MM.1S (cell line): ENCODE measurements at regions not wholly inside any gene's neighbourhood (a gene's known extent, or its start where the extent isn't known, plus 50 kb on each side); places are given as distances from the start of the nearest gene placed in this dataset.

Experiments used
- DNase-seq: peaks from one replicate; pipeline ENCODE4 v3.0.0-alpha.2; 2015
- H2AFZ ChIP-seq: fragments of 300-600 bp; sonication (generic); 2 replicates; pipeline ENCODE4 v1.6.0; 2016; ENCODE audit warnings: antibody characterized with exemption, low read length
- H3F3A ChIP-seq: fragments of 300-600 bp; sonication (generic); 2 replicates; pipeline ENCODE4 v1.6.1; 2016; ENCODE audit warnings: mild to moderate bottlenecking, antibody characterized with exemption, low read length, moderate library complexity, mixed read lengths; ENCODE audit not compliant: insufficient read depth
- H3K27ac ChIP-seq: fragments of 300-600 bp; sonication (generic); 2 replicates; pipeline ENCODE4 v1.5.1; 2016; ENCODE audit warnings: mild to moderate bottlenecking, low read length
- H3K27me3 ChIP-seq: fragments of 300-600 bp; sonication (generic); replicated peaks from 2 replicates; pipeline ENCODE4 v1.6.0; 2016; ENCODE audit warnings: low read length; ENCODE audit not compliant: insufficient read depth
- H3K36me3 ChIP-seq: fragments of 300-600 bp; sonication (generic); replicated peaks from 2 replicates; pipeline ENCODE4 v1.6.1; 2016; ENCODE audit warnings: mild to moderate bottlenecking, low read length, mixed read lengths; ENCODE audit not compliant: insufficient read depth
- H3K4me1 ChIP-seq: fragments of 300-600 bp; sonication (generic); 2 replicates; pipeline ENCODE4 v1.6.1; 2016; ENCODE audit warnings: low read length, mixed read lengths
- H3K4me2 ChIP-seq: fragments of 300-600 bp; sonication (generic); 2 replicates; pipeline ENCODE4 v1.6.0; 2016; ENCODE audit warnings: low read depth, low read length
- H3K4me3 ChIP-seq: fragments of 300-600 bp; sonication (generic); 2 replicates; pipeline ENCODE4 v1.5.1; 2016; ENCODE audit warnings: low read length, mixed read lengths
- H3K79me2 ChIP-seq: fragments of 300-600 bp; sonication (generic); 2 replicates; pipeline ENCODE4 v1.6.1; 2016; ENCODE audit warnings: mixed run types, low read length, mixed read lengths
- H3K9ac ChIP-seq: fragments of 300-600 bp; sonication (generic); 2 replicates; pipeline ENCODE4 v1.6.1; 2016; ENCODE audit warnings: low read length, mixed read lengths
- H3K9me2 ChIP-seq: fragments of 300-600 bp; sonication (generic); replicated peaks from 2 replicates; pipeline ENCODE4 v1.6.1; 2016; ENCODE audit warnings: mild to moderate bottlenecking, low read length, mixed read lengths; ENCODE audit not compliant: insufficient read depth
- H3K9me3 ChIP-seq: fragments of 300-600 bp; sonication (generic); replicated peaks from 2 replicates; pipeline ENCODE4 v1.6.1; 2016; ENCODE audit warnings: mild to moderate bottlenecking, low read length, mixed read lengths; ENCODE audit not compliant: insufficient read depth
- H4K20me1 ChIP-seq: fragments of 300-600 bp; sonication (generic); 2 replicates; pipeline ENCODE4 v1.6.1; 2016; ENCODE audit warnings: mild to moderate bottlenecking, low read length, moderate library complexity, mixed read lengths; ENCODE audit not compliant: insufficient read depth
- EZH2 ChIP-seq: fragments of 300-600 bp; sonication (generic); optimal IDR thresholded peaks from 2 replicates; pipeline ENCODE3; 2017; ENCODE audit warnings: low read depth, mild to moderate bottlenecking, antibody characterized with exemption, low read length, mixed read lengths
- EZH2phosphoT487 ChIP-seq: fragments of 300-600 bp; sonication (generic); IDR thresholded peaks from 2 replicates; pipeline ENCODE4 v1.6.1; 2018; ENCODE audit warnings: antibody characterized with exemption, low read length
- TF ChIP-seq, protein P1 (sequence below): fragments of 300-600 bp; sonication (generic); IDR thresholded peaks from 2 replicates; pipeline ENCODE4 v1.5.1; 2016; ENCODE audit warnings: antibody characterized with exemption, low read length, mixed read lengths

DNA sequence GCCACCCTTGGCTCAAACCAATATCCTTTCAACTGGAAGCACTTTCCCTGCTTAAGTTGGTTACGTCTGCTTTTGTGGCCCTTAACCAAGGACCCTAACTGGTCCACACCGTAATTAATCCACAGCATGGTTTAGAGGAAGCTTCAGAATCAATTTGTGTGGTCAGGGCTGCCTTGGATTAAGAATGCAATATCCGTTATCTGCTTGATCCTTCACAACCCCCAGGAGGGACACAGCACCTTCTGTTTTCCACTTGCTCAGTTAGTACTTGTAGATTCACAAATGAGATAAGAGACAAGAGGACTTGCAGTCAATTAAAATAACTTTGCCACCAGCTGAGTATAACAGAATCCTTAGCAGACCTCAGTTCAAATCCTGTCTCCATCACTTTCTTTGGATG lies 56.9 kb upstream of the LRP8 start:
- Histone ChIP-seq H3K4me3 (no peak overlapping the region), H3K36me3 (no peaks in the 10 kb centered on the region), H3K27me3 (no peaks in the 10 kb centered on the region), H3F3A (no peaks in the 10 kb centered on the region), H3K4me1 (peaks cover 4% of the 10 kb centered on the region), H3K9me2 (no peaks in the 10 kb centered on the region), H3K27ac (no peak overlapping the region), H3K9me3 (no peaks in the 10 kb centered on the region), H3K4me2 (no peak overlapping the region), H4K20me1 (no peaks in the 10 kb centered on the region), H3K79me2 (no peaks in the 10 kb centered on the region), H2AFZ (no peak overlapping the region), H3K9ac (no peak overlapping the region)
- no peak for DNase-seq
- TF ChIP-seq, protein P1, sequence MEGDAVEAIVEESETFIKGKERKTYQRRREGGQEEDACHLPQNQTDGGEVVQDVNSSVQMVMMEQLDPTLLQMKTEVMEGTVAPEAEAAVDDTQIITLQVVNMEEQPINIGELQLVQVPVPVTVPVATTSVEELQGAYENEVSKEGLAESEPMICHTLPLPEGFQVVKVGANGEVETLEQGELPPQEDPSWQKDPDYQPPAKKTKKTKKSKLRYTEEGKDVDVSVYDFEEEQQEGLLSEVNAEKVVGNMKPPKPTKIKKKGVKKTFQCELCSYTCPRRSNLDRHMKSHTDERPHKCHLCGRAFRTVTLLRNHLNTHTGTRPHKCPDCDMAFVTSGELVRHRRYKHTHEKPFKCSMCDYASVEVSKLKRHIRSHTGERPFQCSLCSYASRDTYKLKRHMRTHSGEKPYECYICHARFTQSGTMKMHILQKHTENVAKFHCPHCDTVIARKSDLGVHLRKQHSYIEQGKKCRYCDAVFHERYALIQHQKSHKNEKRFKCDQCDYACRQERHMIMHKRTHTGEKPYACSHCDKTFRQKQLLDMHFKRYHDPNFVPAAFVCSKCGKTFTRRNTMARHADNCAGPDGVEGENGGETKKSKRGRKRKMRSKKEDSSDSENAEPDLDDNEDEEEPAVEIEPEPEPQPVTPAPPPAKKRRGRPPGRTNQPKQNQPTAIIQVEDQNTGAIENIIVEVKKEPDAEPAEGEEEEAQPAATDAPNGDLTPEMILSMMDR, result no peak
- no peak for TF ChIP-seq EZH2phosphoT487
- no peak for TF ChIP-seq EZH2

GRCh38 chr1:53385276-53386225 lies 57.7 kb upstream of the LRP8 start:
- Histone ChIP-seq H3K4me1 (peaks cover 11% of the 10 kb centered on the region), H3K36me3 (no peaks in the 10 kb centered on the region), H3K9me3 (no peaks in the 10 kb centered on the region), H3K9me2 (no peaks in the 10 kb centered on the region), H3K4me2 (no peak overlapping the region), H3K79me2 (no peaks in the 10 kb centered on the region), H3K27me3 (no peaks in the 10 kb centered on the region), H3K27ac (no peak overlapping the region), H3K4me3 (no peak overlapping the region), H2AFZ (no peak overlapping the region), H4K20me1 (no peaks in the 10 kb centered on the region), H3F3A (no peaks in the 10 kb centered on the region), H3K9ac (no peak overlapping the region)
- no peak for TF ChIP-seq EZH2phosphoT487
- TF ChIP-seq, protein P1, result no peak
- no peak for TF ChIP-seq EZH2
- DNase-seq, result no peak

DNA sequence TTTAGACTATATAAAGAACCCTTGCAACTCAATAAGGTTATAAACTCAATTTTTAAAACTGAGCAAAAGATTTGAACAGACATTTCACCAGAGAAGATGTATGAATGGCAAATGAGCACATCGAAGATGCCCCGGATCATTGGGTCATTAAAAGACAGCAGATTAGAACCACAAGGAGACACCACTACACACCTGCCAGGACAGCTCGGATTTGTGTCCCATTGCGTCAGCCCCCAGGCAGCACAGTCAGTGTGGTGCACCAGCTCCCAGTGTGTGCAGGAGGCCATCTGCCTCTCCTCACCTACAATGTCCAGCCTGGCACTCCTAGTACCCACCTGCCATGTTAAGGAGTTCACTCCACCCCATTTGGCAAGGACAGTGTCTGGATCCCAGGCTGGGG lies 61.1 kb upstream of the LRP8 start:
- TF ChIP-seq EZH2, result no peak
- TF ChIP-seq EZH2phosphoT487, result no peak
- TF ChIP-seq, protein P1, result no peak
- Histone ChIP-seq H3F3A (no peaks in the 10 kb centered on the region), H3K9ac (no peak overlapping the region), H3K9me2 (no peaks in the 10 kb centered on the region), H3K4me3 (no peak overlapping the region), H3K36me3 (no peaks in the 10 kb centered on the region), H3K4me1 (peaks cover 13% of the 10 kb centered on the region), H3K9me3 (no peaks in the 10 kb centered on the region), H4K20me1 (no peaks in the 10 kb centered on the region), H3K79me2 (no peaks in the 10 kb centered on the region), H3K4me2 (no peak overlapping the region), H3K27ac (no peak overlapping the region), H3K27me3 (no peaks in the 10 kb centered on the region), H2AFZ (no peak overlapping the region)
- DNase-seq, result no peak
